ENCODE measurements at regions not wholly inside any gene's neighbourhood (a gene's known extent, or its start where the extent isn't known, plus 50 kb on each side); places are given as distances from the start of the nearest gene placed in this dataset.
"Not testable (repeated sequence)": the region's sequence is repeated elsewhere in the genome, so short reads cannot be mapped to it uniquely, and the experiment has no call there.

GRCh38 chr10:52577047-52577446 is 195.5 kb downstream of the MBL2 start:
- FAIRE-seq (no peak), DNase-seq (no peak), ATAC-seq (no peak)
- no peak for TF ChIP-seq CTCF (IDR thresholded peaks at IDR 0.05)
- Histone ChIP-seq H3K4me3 (no peak overlapping the region), H3K27ac (no peak overlapping the region), H3K36me3 (no peaks in the 10 kb centered on the region), H3K27me3 (no peaks in the 10 kb centered on the region), H3K4me1 (no peaks in the 10 kb centered on the region), H3K9me3 (no peaks in the 10 kb centered on the region)
- 72 to 87% methylated on average over 2 of the region's 2 CpGs for WGBS, 2 donors
- intact Hi-C loops (cut with DNase I): no loop called here

DNA sequence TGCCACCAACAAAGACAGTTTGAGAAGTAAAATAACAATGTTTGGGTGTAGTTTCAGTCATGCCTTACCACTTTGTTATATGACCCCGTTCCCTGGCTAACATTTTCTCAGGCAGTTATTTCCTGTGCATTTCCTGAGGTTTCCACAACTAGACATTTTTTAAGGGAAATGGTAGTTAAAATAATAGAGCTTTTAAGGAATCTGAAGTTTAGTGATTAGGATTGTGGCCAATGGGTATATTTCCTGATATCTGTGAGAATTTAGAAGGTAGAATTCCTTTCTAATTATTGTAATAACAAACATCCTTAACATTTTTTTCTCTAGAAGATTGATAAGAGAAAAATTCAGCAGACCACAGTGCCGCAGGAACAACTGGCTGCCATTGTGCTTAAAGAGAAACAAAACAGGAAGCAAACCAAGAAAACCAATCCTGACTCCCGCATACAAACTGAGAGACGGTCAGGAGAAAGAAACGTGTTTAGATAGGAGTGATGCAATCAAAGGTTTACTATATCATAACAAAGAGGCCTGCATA is 193.6 kb downstream of the MBL2 start:
- no peaks in the 10 kb centered on the region for H3K36me3 ChIP-seq

GRCh38 chr10:52581636-52582035 is 190.9 kb downstream of the MBL2 start:
- 61 to 70% methylated on average over 2 of the region's 2 CpGs for whole genome bisulfite sequencing, 2 donors
- DNase-seq: not testable (repeated sequence)

More for the DNA sequence above, 193.6 kb downstream of the MBL2 start:
- Histone ChIP-seq H3K9me3 (no peaks in the 10 kb centered on the region), H3K4me1 (no peaks in the 10 kb centered on the region), H3K4me3 (no peak overlapping the region), H3K27ac (no peak overlapping the region), H3K27me3 (no peaks in the 10 kb centered on the region)
- no peak for ATAC-seq
- 21 to 26% methylated on average over 5 of the region's 5 CpGs for WGBS, 2 donors
- DNase-seq: no peak
- intact Hi-C loops (cut with DNase I): no loop called here
- TF ChIP-seq CTCF (IDR thresholded peaks at IDR 0.05): no peak
- FAIRE-seq: no peak

DNA sequence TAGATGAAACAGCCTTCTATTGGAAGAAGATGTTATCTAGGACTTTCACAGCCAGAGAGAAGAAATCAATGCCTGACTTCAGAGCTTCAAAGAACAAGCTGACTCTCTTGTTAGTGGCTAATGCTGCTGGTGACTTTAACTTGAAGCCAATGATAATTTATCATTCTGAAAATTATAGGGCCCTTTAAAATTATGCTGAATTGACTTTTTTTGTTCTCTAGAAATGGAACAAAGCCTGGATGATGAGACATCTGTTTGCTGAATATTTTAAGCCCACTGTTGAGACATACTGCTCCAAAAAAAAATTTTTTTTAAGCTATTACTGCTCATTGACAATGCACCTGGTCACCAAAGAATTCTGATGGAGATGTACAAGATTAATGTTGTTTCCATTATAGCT is 189.2 kb downstream of the MBL2 start:
- intact Hi-C loops (cut with DNase I): no loop called here
- H3K36me3 ChIP-seq: no peaks in the 10 kb centered on the region
- no peak for FAIRE-seq
- no peaks in the 10 kb centered on the region for H3K4me1 ChIP-seq
- H3K27ac ChIP-seq: no peak overlapping the region
- no peak for TF ChIP-seq CTCF (IDR thresholded peaks at IDR 0.05)
- DNase-seq: no peak
- ATAC-seq: no peak
- no peaks in the 10 kb centered on the region for H3K9me3 ChIP-seq
- no peaks in the 10 kb centered on the region for H3K27me3 ChIP-seq
- H3K4me3 ChIP-seq: no peak overlapping the region

More at GRCh38 chr10:52581636-52582035, 190.9 kb downstream of the MBL2 start:
- H3K9me3 ChIP-seq; FAIRE-seq; ATAC-seq; H3K27me3 ChIP-seq; H3K4me1 ChIP-seq; H3K27ac ChIP-seq; intact Hi-C loops (cut with DNase I); H3K4me3 ChIP-seq; H3K36me3 ChIP-seq: not testable (repeated sequence)

DNA sequence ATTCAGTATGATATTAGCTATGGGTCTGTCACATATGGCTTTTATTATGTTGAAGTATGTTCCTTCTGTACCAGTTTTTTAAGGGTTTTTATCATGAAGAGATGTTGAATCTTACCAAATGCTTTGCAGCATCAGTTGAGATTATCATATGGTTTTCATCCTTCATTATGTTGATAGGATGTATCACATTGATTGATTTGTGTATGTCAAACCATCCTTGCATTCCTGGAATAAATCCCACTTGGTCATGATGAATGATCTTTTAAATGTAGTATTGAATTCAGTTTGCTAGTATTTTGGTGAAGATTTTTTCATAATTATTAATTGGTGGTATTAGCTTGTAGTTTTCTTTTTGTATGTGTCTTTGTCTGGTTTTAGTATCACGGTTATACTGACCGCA is 185.9 kb downstream of the MBL2 start:
- Histone ChIP-seq H3K9me3 (no peaks in the 10 kb centered on the region), H3K36me3 (no peaks in the 10 kb centered on the region), H3K27ac (no peak overlapping the region), H3K27me3 (no peaks in the 10 kb centered on the region), H3K4me1 (no peaks in the 10 kb centered on the region), H3K4me3 (no peak overlapping the region)
- DNase-seq: no peak
- no peak for FAIRE-seq
- ATAC-seq: no peak
- WGBS, 2 donors: 85 to 91% methylated on average over 2 of the region's 2 CpGs
- no peak for TF ChIP-seq CTCF (IDR thresholded peaks at IDR 0.05)
- intact Hi-C loops (cut with DNase I): no loop called here

Data from pancreas (tissue), 10 donors.